Medulla oblongata (tissue), 1 donor: ENCODE measurements at regions not wholly inside any gene's neighbourhood (a gene's known extent, or its start where the extent isn't known, plus 50 kb on each side); places are given as distances from the start of the nearest gene placed in this dataset.

Source experiments
- DNase-seq: peaks from one replicate; pipeline ENCODE4 v3.0.0-alpha.2; 2015; ENCODE audit errors: extremely low spot score

DNA sequence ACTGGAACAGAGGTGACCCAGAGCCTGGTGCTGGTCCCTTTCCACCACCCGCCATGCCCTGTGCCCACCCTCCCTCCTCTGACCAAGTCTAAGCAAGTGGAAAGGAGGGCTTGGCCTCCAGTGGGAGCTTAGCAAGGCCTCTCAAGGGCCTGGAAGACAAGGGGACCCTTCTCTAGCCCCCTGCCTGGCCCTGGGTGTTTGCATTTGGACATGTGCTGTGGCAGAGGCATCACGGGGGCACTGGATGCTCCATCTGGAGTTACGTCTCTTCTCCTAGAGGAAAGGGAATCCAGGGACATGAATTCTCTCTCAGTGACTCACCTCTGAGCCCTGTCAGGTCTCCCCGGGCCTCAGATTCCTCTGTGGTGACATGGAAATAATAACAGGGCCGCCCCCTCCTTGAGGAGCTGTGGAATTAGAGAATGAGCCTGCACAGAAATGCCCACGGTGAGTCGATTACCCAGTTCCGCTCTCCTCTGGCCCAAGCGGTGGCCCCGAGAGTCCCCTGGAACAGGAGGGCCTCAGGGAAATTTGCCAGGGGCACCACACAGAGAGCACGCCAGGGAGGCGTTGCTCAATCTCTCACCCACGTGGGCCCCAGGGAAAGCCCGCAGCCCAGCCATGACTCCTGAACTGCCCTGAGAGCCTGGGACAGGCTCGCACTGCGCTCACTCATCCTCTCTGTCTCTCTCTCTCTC, 189.6 kb downstream of the BCOR start:
- DNase-seq: peak; percentile 28

- no peak for DNase-seq
Measured at GRCh38 chrX:39909996-39910395, 187.8 kb downstream of the BCOR start.

DNA sequence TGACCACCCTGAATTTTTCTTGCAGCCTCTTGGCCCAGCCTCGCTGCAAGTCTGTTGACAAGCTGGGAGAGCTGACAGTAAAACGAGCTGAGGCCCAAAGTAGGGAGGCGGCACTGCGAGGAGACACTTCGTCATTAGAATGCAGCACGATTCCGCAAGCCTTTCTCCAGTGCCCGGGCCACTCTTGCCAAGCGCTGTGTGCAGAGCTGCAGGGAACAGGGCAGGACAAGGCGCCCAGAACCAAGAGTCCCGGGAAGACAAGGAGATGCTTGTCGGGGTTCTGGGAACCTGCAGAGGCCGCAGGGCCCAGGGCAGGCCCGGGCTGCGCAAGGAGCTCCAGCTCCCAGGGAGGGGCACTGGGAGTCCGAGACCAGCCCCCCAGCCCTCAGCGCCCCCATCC, 187.1 kb downstream of the BCOR start:
- DNase-seq: peak; percentile 42

- no peak for DNase-seq
Measured at GRCh38 chrX:39911278-39911897, 186.4 kb downstream of the BCOR start.

GRCh38 chrX:39912126-39912525, 185.6 kb downstream of the BCOR start:
- no peak for DNase-seq

DNA sequence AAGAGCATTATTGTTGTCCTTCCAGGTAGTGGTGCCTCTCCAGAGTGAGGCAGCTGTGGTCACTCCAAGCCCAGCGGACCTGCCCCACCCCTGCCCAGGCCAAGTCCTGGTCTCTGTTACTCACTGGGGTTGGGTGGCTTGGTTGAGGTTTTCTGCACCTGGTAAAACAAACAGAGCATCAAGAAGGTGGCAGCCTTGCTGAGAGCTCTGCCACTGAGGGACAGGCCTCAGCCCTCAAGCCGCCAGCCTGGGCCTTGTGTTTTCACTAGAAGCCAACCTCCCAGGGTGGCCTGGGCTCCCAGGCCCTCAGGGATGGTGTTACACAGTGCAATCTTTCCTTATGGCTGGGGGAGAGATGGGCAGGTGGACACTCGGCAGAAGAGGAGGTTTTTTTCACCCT, 182.7 kb downstream of the BCOR start:
- no peak for DNase-seq

GRCh38 chrX:39915596-39915995, 182.2 kb downstream of the BCOR start:
- DNase-seq: no peak

GRCh38 chrX:39921838-39922237, 175.9 kb downstream of the BCOR start:
- peak; percentile 23 for DNase-seq

DNA sequence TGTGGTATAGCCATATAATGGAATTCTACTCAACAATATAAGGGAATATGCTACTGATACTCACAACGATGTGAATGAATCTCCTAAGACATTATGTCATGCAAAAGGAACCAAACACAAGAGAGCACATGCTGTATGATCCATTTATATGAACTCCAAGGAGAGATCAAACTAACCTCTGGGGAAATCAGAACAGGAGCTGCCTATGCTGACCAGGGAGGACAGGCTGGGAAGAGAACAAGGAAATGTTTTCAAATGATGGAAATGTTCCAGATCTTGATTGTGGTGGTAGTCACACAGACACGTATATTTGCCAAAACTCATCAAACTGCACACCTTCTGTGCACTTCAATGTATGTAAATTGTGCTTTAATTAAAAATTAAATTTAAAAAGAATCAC, 175.3 kb downstream of the BCOR start:
- no peak for DNase-seq

DNA sequence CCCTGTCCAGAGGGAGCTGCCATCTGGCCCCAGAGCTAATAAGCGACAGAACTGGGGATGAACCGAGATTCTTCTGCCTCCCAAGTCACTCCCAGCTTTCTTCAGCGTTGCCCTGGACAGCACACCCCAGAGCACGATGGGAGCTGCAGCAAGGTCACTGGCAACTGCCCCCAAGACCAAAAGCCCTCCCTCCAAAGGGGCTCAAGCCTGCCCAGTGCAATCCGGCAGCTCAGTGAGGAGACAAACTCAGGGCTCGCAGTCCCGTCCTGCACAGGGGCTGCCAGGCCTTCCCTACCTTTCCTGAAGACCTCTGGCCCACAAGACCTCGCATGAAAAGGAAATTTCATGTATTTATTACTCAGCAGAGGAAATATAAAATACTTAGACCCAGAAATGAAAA, 174.8 kb downstream of the BCOR start:
- no peak for DNase-seq

DNA sequence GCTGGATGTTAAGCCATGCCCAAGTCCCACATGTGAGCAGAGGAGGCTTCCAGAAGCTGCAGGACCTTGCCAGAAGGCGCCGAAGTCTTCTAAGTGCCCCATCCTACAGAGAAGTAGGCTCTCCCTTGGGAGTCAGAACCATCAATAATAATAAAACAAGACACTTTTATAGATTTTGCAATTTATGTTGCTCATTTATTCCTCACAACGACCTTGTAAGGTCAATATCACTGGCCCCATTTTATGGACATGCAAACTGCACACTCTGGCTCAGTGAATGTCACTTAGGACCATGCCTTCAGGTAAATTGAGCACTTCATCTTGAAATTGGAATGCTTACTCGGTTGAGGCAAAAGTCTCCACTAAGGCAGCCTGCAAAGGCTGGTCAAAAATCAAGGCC, 170.4 kb downstream of the BCOR start:
- no peak for DNase-seq

- DNase-seq: no peak
Measured at GRCh38 chrX:39928704-39929378, 168.9 kb downstream of the BCOR start.

GRCh38 chrX:39929379-39930025, 168.3 kb downstream of the BCOR start:
- DNase-seq: no peak

- DNase-seq: no peak
Measured at GRCh38 chrX:39930786-39931528, 166.8 kb downstream of the BCOR start.

- no peak for DNase-seq
Measured at GRCh38 chrX:39931529-39932282, 166.1 kb downstream of the BCOR start.

DNA sequence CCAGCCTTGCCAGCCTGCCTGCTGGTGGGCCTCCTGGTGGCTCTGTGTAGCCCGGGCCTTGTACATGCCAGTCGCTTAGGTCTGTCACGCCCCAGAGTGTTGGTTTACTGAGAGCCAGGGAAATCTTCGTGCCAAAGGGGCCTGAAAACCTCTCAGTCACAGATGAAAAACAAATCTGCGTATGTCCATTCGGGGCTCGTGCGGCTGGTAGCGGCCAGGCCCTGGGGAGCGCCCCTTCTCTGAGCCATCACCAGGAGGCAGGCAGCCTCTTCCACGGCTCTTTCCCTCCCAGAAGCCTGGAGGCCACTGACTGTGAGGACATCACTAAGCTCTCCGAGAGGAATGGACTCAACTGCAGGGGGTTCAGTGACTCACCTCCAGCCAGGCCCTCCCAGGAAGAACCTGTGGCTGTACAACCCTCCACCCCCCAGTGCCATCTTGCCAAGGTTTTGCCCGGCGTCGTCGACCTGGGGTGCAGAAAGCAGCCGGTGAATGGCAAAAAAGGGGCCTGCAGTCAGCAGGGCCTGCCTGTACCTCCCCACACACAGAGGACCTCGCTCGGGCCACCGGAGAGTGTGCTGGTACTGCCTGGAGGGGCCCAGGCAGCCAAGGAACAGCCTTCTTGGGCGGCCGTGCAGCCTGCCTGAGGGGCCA, 162.2 kb downstream of the BCOR start:
- DNase-seq: no peak

DNA sequence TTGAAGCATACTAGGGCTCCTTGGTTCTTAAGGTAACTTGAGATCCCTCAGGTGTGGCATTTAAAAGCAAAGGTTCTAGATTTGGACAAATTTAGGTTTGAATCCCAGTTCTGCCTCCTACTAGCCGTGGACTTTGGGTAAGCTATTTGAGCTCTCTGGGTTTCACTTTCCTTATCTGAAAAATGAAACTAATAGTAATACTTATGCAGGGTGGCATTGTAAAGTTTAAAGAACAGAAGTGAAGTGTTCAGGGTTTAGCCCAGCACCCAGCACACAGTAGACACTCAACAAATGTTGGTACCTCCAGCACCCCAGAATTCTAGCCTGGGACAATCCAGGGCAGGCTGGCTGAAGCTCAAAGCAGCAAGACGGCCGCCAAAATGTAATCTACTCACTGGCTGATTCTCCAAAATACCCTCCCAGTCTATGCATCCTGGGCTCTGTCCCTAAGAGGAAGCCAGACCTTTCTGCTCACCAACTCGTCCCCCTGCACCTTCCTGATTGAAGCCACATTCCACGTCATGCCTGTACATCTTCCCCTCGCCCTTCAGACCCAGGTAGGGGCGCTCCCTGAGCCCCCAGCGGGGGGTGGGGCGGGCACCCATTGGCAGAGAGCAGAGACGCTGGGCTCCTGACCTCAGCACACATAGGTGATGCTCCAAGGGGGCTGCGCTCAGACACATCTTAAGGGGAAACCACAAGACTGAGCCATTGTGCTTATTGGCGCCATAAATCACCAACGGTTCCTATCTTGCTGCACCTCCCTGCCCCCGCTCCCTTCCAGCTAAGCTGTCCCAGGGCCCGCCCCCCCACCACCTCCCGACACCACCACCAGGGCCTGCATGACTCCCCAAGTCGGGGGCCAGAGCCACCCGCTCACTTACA, 160.6 kb downstream of the BCOR start:
- DNase-seq: no peak

- no peak for DNase-seq
Measured at GRCh38 chrX:39938466-39938865, 159.3 kb downstream of the BCOR start.

DNA sequence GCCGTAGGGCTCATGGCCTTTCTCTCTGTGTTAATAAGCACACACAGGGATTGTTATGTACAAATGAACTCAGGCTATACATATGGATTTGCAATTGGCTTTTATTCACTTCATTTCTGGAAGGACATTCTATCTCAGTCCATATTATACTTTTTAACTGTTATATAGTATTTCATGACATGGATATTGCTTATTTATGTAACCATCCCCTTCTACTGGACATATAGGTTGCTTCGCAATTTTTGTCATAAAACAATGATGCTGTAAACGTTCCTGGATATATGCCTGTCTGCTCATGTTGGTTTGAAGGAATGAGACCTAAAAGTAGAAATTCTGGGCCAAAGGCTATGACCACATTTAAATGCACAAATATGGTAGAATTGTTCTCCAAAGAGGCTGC, 158.1 kb downstream of the BCOR start:
- DNase-seq: no peak
